GM23248 (cell line): ENCODE measurements at regions not wholly inside any gene's neighbourhood (a gene's known extent, or its start where the extent isn't known, plus 50 kb on each side); places are given as distances from the start of the nearest gene placed in this dataset.

Experiments used
- DNase-seq: peaks from one replicate; pipeline ENCODE4 v3.0.0-alpha.2; 2015
- H2AFZ ChIP-seq: fragments of 200-600 bp; sonication (generic); 2 replicates; pipeline ENCODE4 v1.6.1; 2016; ENCODE audit warnings: antibody characterized with exemption
- H3F3A ChIP-seq: fragments of 200-600 bp; sonication (generic); 2 replicates; pipeline ENCODE4 v1.6.1; 2016; ENCODE audit warnings: mild to moderate bottlenecking, antibody characterized with exemption, mixed run types; ENCODE audit not compliant: insufficient read depth
- H3K27ac ChIP-seq: fragments of 200-600 bp; sonication (generic); 2 replicates; pipeline ENCODE4 v1.5.1; 2016; ENCODE audit warnings: mild to moderate bottlenecking
- H3K27me3 ChIP-seq: fragments of 200-600 bp; sonication (generic); replicated peaks from 2 replicates; pipeline ENCODE4 v1.6.1; 2016; ENCODE audit warnings: mild to moderate bottlenecking; ENCODE audit not compliant: insufficient read depth
- H3K36me3 ChIP-seq: fragments of 200-600 bp; sonication (generic); 2 replicates; pipeline ENCODE4 v1.6.1; 2016; ENCODE audit warnings: low read depth, mild to moderate bottlenecking
- H3K4me1 ChIP-seq: fragments of 200-600 bp; sonication (generic); 2 replicates; pipeline ENCODE4 v1.6.1; 2016; ENCODE audit warnings: mild to moderate bottlenecking; ENCODE audit not compliant: insufficient read depth
- H3K4me2 ChIP-seq: fragments of 200-600 bp; sonication (generic); one replicate; pipeline ENCODE4 v1.6.1; 2016; ENCODE audit warnings: mild to moderate bottlenecking; ENCODE audit not compliant: unreplicated experiment
- H3K4me3 ChIP-seq: fragments of 200-600 bp; sonication (generic); 2 replicates; pipeline ENCODE4 v1.5.1; 2016; ENCODE audit warnings: mild to moderate bottlenecking
- H3K79me2 ChIP-seq: fragments of 200-600 bp; sonication (generic); 2 replicates; pipeline ENCODE4 v1.6.1; 2016; ENCODE audit warnings: mild to moderate bottlenecking; ENCODE audit not compliant: insufficient read depth
- H3K9ac ChIP-seq: fragments of 200-600 bp; sonication (generic); 2 replicates; pipeline ENCODE4 v1.6.1; 2016; ENCODE audit warnings: mild to moderate bottlenecking
- H3K9me2 ChIP-seq: fragments of 200-600 bp; sonication (generic); 2 replicates; pipeline ENCODE4 v1.6.1; 2016; ENCODE audit warnings: mixed run types, mild to moderate bottlenecking, moderate library complexity; ENCODE audit not compliant: insufficient read depth
- H3K9me3 ChIP-seq: fragments of 200-600 bp; sonication (generic); one replicate; pipeline ENCODE4 v1.6.1; 2017; ENCODE audit warnings: low read depth
- H4K20me1 ChIP-seq: fragments of 200-600 bp; sonication (generic); 2 replicates; pipeline ENCODE4 v1.6.0; 2016; ENCODE audit not compliant: insufficient read depth
- EZH2 ChIP-seq: fragments of 200-600 bp; sonication (generic); IDR thresholded peaks from 2 replicates; pipeline ENCODE4 v1.6.1; 2018; ENCODE audit warnings: antibody characterized with exemption, mild to moderate bottlenecking; ENCODE audit not compliant: insufficient read depth, poor library complexity, severe bottlenecking
- EZH2phosphoT487 ChIP-seq: fragments of 200-600 bp; sonication (generic); IDR thresholded peaks from 2 replicates; pipeline ENCODE4 v1.6.1; 2018; ENCODE audit warnings: antibody characterized with exemption, moderate library complexity, mild to moderate bottlenecking, low read depth; ENCODE audit not compliant: insufficient read depth
- WGBS, 2 experiments: methylation state at CpG; one replicate each; pipeline ENCODE4 v1.1.6; 2015 to 2017; ENCODE audit warnings: low lambda C conversion rate in 2 of 2, low coverage in 1 of 2; ENCODE audit errors: missing lambda C conversion rate in 2 of 2; 5-methylcytosine and 5-hydroxymethylcytosine counted together
- in situ Hi-C: fragments of 300-500 bp; cut with MboI; formaldehyde crosslinking; loops from 2 replicates; pipeline ENCODE4 v1.15.0; 2020

GRCh38 chr2:12207491-12207890, 461.1 kb downstream of the LPIN1 start:
- in situ Hi-C loops, result no loop called here
- WGBS, 2 experiments, result 32 to 46% methylated on average over 1 of the region's 1 CpG
- H3K9me3 ChIP-seq, result no peaks in the 10 kb centered on the region
- 0 out of 2 replicates have a peak, but pooled peaks cover 2% of the 10 kb centered on the region for H3K4me1 ChIP-seq
- H3K4me2 ChIP-seq, result no peak overlapping the region
- H3K79me2 ChIP-seq, result no peaks in the 10 kb centered on the region
- H3K9ac ChIP-seq, result no peak overlapping the region
- no peaks in the 10 kb centered on the region for H3K9me2 ChIP-seq
- no peaks in the 10 kb centered on the region for H3K36me3 ChIP-seq
- H3K27me3 ChIP-seq, result no peaks in the 10 kb centered on the region
- H3F3A ChIP-seq, result no peaks in the 10 kb centered on the region
- peak; percentile 6 for DNase-seq
- no peak overlapping the region for H2AFZ ChIP-seq
- no peak overlapping the region for H3K27ac ChIP-seq
- no peak overlapping the region for H3K4me3 ChIP-seq
- no peaks in the 10 kb centered on the region for H4K20me1 ChIP-seq
- TF ChIP-seq EZH2 (no peak), EZH2phosphoT487 (no peak)

- Histone ChIP-seq H3K27me3 (no peaks in the 10 kb centered on the region), H3K79me2 (no peaks in the 10 kb centered on the region), H4K20me1 (no peaks in the 10 kb centered on the region), H3K36me3 (no peaks in the 10 kb centered on the region), H3K4me1 (no peaks in the 10 kb centered on the region), H2AFZ (no peak overlapping the region), H3K4me2 (no peak overlapping the region), H3K4me3 (no peak overlapping the region), H3K9me2 (no peaks in the 10 kb centered on the region), H3K9me3 (no peaks in the 10 kb centered on the region), H3F3A (no peaks in the 10 kb centered on the region), H3K9ac (no peak overlapping the region), H3K27ac (no peak overlapping the region)
- in situ Hi-C loops, result no loop called here
- TF ChIP-seq EZH2phosphoT487, result no peak
- no peak for TF ChIP-seq EZH2
- DNase-seq, result no peak
- 87 to 92% methylated on average over 17 of the region's 17 CpGs for WGBS, 2 experiments
Measured at GRCh38 chr2:12210016-12210933, 463.8 kb downstream of the LPIN1 start.

- H3K4me1 ChIP-seq, result no peaks in the 10 kb centered on the region
- H3K9ac ChIP-seq, result no peak overlapping the region
- no peaks in the 10 kb centered on the region for H3F3A ChIP-seq
- no peaks in the 10 kb centered on the region for H3K9me3 ChIP-seq
- H3K79me2 ChIP-seq, result no peaks in the 10 kb centered on the region
- no peak overlapping the region for H2AFZ ChIP-seq
- 79 to 83% methylated on average over 3 of the region's 3 CpGs for WGBS, 2 experiments
- no peaks in the 10 kb centered on the region for H3K9me2 ChIP-seq
- TF ChIP-seq EZH2 (no peak), EZH2phosphoT487 (no peak)
- H3K4me2 ChIP-seq, result no peak overlapping the region
- H3K36me3 ChIP-seq, result no peaks in the 10 kb centered on the region
- in situ Hi-C loops, result no loop called here
- H3K27me3 ChIP-seq, result no peaks in the 10 kb centered on the region
- H3K27ac ChIP-seq, result no peak overlapping the region
- no peak overlapping the region for H3K4me3 ChIP-seq
- DNase-seq, result no peak
- H4K20me1 ChIP-seq, result no peaks in the 10 kb centered on the region
Measured at GRCh38 chr2:12211326-12212175, 465.1 kb downstream of the LPIN1 start.

- no peak overlapping the region for H3K4me2 ChIP-seq
- no peak overlapping the region for H2AFZ ChIP-seq
- no peak for DNase-seq
- no peaks in the 10 kb centered on the region for H3K27me3 ChIP-seq
- H3K4me3 ChIP-seq, result no peak overlapping the region
- H3K27ac ChIP-seq, result no peak overlapping the region
- H3K9me3 ChIP-seq, result no peaks in the 10 kb centered on the region
- H3F3A ChIP-seq, result no peaks in the 10 kb centered on the region
- in situ Hi-C loops, result no loop called here
- H3K36me3 ChIP-seq, result no peaks in the 10 kb centered on the region
- no peaks in the 10 kb centered on the region for H3K79me2 ChIP-seq
- H4K20me1 ChIP-seq, result no peaks in the 10 kb centered on the region
- H3K9ac ChIP-seq, result no peak overlapping the region
- TF ChIP-seq EZH2 (no peak), EZH2phosphoT487 (no peak)
- H3K9me2 ChIP-seq, result no peaks in the 10 kb centered on the region
- H3K4me1 ChIP-seq, result no peaks in the 10 kb centered on the region
- 74 to 80% methylated on average over 6 of the region's 6 CpGs for WGBS, 2 experiments
Measured at GRCh38 chr2:12212841-12213597, 466.6 kb downstream of the LPIN1 start.
